GM10266 (cell line): ENCODE measurements at regions not wholly inside any gene's neighbourhood (a gene's known extent, or its start where the extent isn't known, plus 50 kb on each side); places are given as distances from the start of the nearest gene placed in this dataset.

Experiments
- DNase-seq: peaks from one replicate; pipeline ENCODE4 v3.0.0; 2012; ENCODE audit errors: extremely low spot score
- CTCF ChIP-seq: IDR thresholded peaks from 2 replicates; pipeline ENCODE4 v1.5.1; 2012; ENCODE audit warnings: mild to moderate bottlenecking, low read depth; ENCODE audit not compliant: control insufficient read depth, insufficient read depth; ENCODE audit errors: missing control alignments

GRCh38 chr14:80100681-80101080, 110.6 kb downstream of the DIO2 start:
- DNase-seq: no peak
- TF ChIP-seq CTCF: no peak

GRCh38 chr14:80095623-80096022, 115.7 kb downstream of the DIO2 start:
- no peak for TF ChIP-seq CTCF

GRCh38 chr14:80087411-80087810, 123.9 kb downstream of the DIO2 start:
- DNase-seq: no peak

More at GRCh38 chr14:80095623-80096022, 115.7 kb downstream of the DIO2 start:
- DNase-seq: no peak

GRCh38 chr14:80084196-80084595, 127.1 kb downstream of the DIO2 start:
- no peak for TF ChIP-seq CTCF
- no peak for DNase-seq

More at GRCh38 chr14:80087411-80087810, 123.9 kb downstream of the DIO2 start:
- TF ChIP-seq CTCF: no peak

- no peak for DNase-seq
- TF ChIP-seq CTCF: no peak
Measured at GRCh38 chr14:80080601-80081000, 130.7 kb downstream of the DIO2 start.

GRCh38 chr14:80078501-80078900, 132.8 kb downstream of the DIO2 start:
- no peak for DNase-seq
- no peak for TF ChIP-seq CTCF

- no peak for TF ChIP-seq CTCF
- no peak for DNase-seq
Measured at GRCh38 chr14:80077262-80077661, 134.0 kb downstream of the DIO2 start.
